Skeletal muscle satellite cell (primary cell): ENCODE measurements at regions not wholly inside any gene's neighbourhood (a gene's known extent, or its start where the extent isn't known, plus 50 kb on each side); places are given as distances from the start of the nearest gene placed in this dataset.
A peak's percentile ranks its signal among the peaks of the same experiment; 100 is the strongest.

Experiments
- H3K27me3 ChIP-seq: 2 replicates; pipeline ENCODE4 v1.7.0; 2013; ENCODE audit warnings: low read length; ENCODE audit not compliant: control insufficient read depth, insufficient read depth
- H3K36me3 ChIP-seq: 2 replicates; pipeline ENCODE4 v1.7.0; 2013; ENCODE audit warnings: mild to moderate bottlenecking, control low read depth, low read length; ENCODE audit not compliant: insufficient read depth
- H3K4me1 ChIP-seq: 2 replicates; pipeline ENCODE4 v1.7.0; 2013; ENCODE audit warnings: low read length; ENCODE audit not compliant: control insufficient read depth, insufficient read depth
- H3K4me2 ChIP-seq: 2 replicates; pipeline ENCODE4 v1.7.0; 2013; ENCODE audit warnings: mild to moderate bottlenecking, low read length
- H3K4me3 ChIP-seq: 2 replicates; pipeline ENCODE4 v1.7.0; 2013; ENCODE audit warnings: low read length
- H3K9ac ChIP-seq: 2 replicates; pipeline ENCODE4 v1.7.0; 2013; ENCODE audit warnings: mild to moderate bottlenecking, low read depth, low read length, moderate library complexity
- H3K9me3 ChIP-seq: replicated peaks from 2 replicates; pipeline ENCODE4 v1.7.0; 2013; ENCODE audit warnings: mild to moderate bottlenecking, control low read depth, low read length

DNA sequence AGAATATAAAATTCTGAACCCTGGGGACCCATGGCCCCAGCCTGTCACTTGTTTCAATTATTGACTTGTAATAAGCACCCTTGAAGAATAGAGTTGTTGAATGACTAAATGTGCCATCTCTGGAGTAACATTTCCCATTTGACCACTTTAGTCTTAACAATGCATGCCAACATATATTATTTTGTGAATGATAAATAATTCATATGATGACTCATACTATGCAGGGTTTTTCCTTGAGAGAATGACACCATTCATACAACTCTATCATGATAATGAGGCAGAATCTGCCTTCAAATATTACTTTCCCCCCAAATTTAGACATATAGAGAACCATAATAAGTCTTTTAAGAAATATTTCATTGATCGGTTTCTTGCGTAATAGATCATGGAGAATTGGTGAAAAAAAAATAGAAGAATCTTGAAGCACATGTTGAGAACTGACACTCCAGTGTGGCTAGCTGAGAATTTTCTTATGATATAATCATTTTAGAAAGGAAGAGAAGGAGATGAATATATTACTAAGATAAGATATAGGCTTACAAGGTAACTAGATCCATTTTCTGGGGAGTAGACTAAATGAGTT lies 404.5 kb downstream of the GRXCR1 start:
- H3K4me3 ChIP-seq = no peak overlapping the region
- no peaks in the 10 kb centered on the region for H3K27me3 ChIP-seq
- H3K4me1 ChIP-seq = no peaks in the 10 kb centered on the region
- no peak overlapping the region for H3K4me2 ChIP-seq
- no peak overlapping the region for H3K9ac ChIP-seq
- no peaks in the 10 kb centered on the region for H3K36me3 ChIP-seq
- H3K9me3 ChIP-seq = no peaks in the 10 kb centered on the region

DNA sequence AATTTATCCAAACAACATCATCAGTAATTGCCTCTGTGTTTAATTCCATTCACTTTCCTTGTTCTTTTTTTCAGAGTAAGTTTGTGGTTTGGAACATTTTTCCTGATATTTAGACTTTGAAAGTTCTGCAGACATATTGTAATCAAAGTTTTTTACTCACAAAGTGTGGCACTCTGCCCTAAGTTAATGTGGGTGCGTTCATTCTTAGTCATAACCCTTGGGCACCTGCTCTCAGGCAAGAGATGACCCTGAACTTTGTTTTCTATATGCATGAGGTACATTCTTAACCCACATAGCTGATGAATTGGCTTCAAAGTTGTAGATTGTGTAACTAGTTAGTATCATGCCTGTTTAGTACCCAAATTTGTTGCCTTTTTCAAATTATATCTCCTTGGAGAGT lies 424.3 kb downstream of the GRXCR1 start:
- H3K27me3 ChIP-seq = no peaks in the 10 kb centered on the region
- H3K4me1 ChIP-seq = peaks cover 8% of the 10 kb centered on the region
- H3K9me3 ChIP-seq = no peaks in the 10 kb centered on the region
- no peak overlapping the region for H3K9ac ChIP-seq
- H3K36me3 ChIP-seq = no peaks in the 10 kb centered on the region
- H3K4me2 ChIP-seq = no peak overlapping the region
- no peak overlapping the region for H3K4me3 ChIP-seq

DNA sequence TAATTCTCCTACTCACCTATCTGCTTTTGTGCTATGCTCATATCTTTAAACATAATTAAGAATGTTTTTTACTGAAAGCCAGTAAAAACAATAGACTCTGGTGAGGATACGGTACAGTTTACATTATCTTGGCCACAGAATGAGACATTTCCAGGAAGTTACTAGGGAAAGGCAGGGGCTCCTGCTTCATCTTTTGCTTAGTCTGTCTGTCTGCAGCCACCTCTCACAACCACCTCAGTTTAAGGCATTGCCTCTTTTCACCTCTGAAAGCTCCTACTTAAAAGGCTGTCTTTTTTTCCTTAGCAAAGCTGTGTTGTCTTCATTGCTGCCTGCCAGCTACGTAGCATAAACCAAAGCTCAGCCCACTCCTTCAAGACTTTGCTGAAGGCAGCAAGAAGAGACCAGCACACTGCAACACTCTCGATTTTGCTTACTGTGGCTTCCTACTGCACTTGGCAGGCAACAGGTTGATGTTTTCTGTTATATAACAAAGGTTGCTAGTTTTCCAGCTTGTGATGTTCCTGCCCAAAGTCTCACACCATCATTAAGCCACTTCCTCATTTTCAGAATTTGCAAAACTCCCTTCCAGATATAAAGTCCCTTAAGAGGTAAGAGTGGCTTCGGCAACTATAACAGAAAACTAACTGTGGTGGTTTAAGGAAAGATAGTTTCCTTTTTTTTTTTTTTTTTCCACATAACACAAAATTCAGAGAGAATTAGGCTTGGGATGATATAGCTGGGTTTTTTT lies 432.9 kb downstream of the GRXCR1 start:
- Histone ChIP-seq H3K4me3 (no peak overlapping the region), H3K9me3 (no peaks in the 10 kb centered on the region), H3K36me3 (no peaks in the 10 kb centered on the region), H3K4me1 (peaks cover 21% of the 10 kb centered on the region), H3K9ac (no peak overlapping the region), H3K4me2 (peak overlapping the region; percentile 29), H3K27me3 (no peaks in the 10 kb centered on the region)

DNA sequence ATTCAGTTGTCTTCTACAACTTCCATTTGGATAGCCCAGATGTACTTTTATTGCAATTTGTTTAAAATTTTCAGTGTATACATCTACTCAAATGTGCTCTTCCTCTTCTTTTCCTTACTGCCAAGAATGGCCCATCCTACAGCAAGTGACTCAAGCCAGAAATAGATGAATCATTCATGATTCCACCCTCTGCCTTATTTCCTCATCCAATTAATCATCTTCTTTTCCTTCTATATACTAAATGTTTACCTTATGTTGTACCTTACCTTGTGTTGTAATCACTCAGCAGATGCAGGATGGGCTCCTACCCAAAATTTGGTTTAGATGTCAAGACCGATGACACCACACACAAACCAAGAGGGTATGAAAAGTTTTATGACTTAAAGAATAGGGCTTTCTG lies 437.8 kb downstream of the GRXCR1 start:
- Histone ChIP-seq H3K9me3 (no peaks in the 10 kb centered on the region), H3K36me3 (no peaks in the 10 kb centered on the region), H3K4me2 (no peak overlapping the region), H3K4me3 (no peak overlapping the region), H3K4me1 (peaks cover 36% of the 10 kb centered on the region), H3K9ac (no peak overlapping the region), H3K27me3 (no peaks in the 10 kb centered on the region)

DNA sequence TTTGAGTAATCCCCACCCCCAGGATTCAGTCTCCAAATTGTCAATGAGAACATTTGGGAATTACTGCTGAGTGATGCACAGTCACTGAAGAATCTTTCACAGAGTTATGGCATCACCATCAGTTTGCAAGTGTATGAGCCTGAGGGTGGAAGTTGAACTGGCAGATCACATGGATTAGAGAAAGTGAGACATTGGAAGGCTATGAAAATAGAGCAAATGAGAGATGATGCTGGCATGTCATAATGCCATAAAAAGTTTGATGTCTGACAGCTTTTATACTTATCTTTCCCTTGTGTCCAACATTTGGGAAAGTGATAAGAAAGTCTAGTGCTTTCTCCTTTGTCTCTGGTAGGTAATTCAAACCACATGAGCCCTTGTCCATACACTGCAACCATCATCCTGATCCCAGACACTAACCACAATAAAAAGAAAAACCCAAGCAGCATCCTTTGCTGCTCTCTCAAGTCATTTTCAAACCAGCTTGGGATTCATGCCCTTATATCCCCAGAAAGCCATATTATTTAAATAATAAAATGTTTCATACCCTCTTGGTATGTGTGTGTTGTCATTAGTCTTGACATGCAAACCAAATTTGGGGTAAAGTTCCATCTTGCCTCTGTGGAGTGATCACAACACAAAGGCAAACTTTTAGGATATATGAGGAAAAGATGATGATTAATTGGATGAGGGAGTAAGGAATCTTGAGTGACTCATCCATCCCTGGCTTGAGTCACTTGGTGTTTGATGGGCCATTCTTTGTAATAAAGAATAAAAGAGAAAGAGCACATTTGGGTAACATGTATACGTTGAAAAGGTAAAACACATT lies 438.9 kb downstream of the GRXCR1 start:
- Histone ChIP-seq H3K4me2 (no peak overlapping the region), H3K27me3 (no peaks in the 10 kb centered on the region), H3K4me1 (peaks cover 32% of the 10 kb centered on the region), H3K9ac (no peak overlapping the region), H3K36me3 (no peaks in the 10 kb centered on the region), H3K9me3 (no peaks in the 10 kb centered on the region), H3K4me3 (no peak overlapping the region)

DNA sequence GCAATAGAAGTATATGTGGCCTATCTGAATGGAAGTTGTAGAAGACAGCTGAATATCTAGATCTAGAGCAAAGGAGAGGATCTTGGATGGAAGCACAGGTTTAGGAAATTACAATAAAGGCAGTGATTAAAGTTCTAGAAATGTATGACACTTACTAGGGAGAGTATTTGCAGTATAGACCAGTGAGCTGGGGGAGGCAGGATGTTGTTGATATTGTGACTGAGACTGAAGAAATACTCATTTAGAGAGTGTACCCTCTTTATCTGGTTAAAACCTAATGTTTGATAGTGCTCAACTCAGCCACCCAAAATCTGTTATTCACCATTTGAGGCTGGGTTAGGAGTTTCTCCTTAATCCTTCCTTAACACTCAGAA lies 439.5 kb downstream of the GRXCR1 start:
- Histone ChIP-seq H3K4me3 (no peak overlapping the region), H3K4me1 (peaks cover 34% of the 10 kb centered on the region), H3K9me3 (no peaks in the 10 kb centered on the region), H3K9ac (no peak overlapping the region), H3K27me3 (no peaks in the 10 kb centered on the region), H3K4me2 (no peak overlapping the region), H3K36me3 (no peaks in the 10 kb centered on the region)

DNA sequence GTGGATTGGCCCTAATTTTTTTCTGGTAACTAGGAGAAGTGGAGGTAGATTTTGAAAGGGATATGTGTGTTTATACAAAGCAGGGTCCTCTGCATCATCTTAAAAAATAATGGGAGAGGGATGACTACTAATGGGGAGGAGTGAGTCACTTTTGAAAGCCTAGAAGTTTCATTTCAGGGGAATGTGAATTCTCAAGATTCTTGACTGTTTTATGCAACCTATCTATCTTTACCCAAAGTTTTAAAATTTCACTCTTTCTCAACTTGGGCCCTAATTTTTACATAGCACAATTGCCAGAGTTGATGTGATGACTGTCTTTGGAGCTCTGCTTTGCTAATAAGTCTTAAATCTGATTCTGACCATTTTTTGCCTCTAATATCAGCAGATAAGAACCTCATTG lies 445.2 kb downstream of the GRXCR1 start:
- Histone ChIP-seq H3K4me1 (peaks cover 45% of the 10 kb centered on the region), H3K27me3 (no peaks in the 10 kb centered on the region), H3K4me2 (peak overlapping the region; percentile 0), H3K36me3 (no peaks in the 10 kb centered on the region), H3K9ac (peak overlapping the region; percentile 17), H3K4me3 (no peak overlapping the region), H3K9me3 (no peaks in the 10 kb centered on the region)

DNA sequence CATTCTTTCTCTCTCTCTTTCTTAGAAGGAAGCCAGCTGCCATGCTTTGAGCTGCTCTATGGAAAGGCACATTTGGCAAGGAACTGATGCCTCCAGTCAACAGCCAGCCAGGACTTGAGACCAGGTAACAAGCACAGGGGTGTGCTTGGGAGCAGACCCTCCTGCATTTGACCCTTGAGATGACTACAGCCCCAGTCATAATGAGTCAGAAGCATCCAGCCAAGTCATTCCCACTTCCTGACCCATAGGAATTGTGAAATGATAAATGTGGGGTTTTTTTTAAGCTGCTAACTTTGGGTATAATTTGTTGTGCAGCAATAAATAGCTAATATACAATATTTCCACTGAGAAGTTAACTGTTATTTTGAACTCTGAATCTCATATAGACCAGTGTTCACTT lies 446.9 kb downstream of the GRXCR1 start:
- Histone ChIP-seq H3K9me3 (no peaks in the 10 kb centered on the region), H3K4me2 (peak overlapping the region; percentile 49), H3K9ac (peak overlapping the region; percentile 39), H3K27me3 (no peaks in the 10 kb centered on the region), H3K4me3 (no peak overlapping the region), H3K4me1 (peaks cover 45% of the 10 kb centered on the region), H3K36me3 (no peaks in the 10 kb centered on the region)

DNA sequence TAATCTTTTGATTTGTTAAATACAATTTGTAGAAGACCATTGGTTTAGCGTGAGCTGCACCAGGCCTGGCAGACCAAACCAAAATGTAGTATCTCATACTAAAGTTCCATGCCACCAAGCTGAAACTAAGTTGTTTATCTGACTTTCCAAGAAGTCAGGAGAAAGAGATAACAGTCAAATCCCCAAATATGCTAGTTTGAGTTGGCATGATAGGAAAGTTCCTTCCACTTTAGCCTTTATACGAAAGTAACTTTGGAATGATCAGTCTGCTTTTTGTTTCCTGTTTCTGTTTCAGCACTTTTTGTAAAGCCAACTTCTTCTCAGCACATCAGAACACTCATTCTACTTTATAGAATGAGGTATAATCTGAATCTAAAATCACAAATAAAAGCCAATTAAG lies 449.2 kb downstream of the GRXCR1 start:
- Histone ChIP-seq H3K4me1 (peaks cover 45% of the 10 kb centered on the region), H3K9ac (no peak overlapping the region), H3K36me3 (no peaks in the 10 kb centered on the region), H3K27me3 (no peaks in the 10 kb centered on the region), H3K4me2 (no peak overlapping the region), H3K4me3 (no peak overlapping the region), H3K9me3 (no peaks in the 10 kb centered on the region)

DNA sequence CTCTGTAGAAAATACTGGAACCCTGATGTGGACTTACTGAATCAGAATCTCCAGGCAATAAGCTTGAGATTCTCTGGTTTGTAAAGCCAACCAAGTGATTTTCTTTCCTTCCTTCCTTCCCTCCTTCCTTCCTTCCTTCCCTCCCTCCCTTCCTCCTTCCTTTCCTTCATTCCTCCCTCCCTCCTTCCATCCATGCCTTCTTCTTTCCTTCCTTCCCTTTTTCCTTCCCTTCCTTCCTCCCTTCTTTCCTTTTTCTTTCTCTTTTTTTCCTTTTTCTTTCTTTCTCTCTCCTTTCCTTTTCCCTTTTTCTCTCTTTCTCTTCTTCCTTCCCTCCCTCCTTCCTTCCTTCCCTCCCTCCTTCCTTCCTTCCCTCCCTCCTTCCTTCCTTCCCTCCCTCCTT lies 450.8 kb downstream of the GRXCR1 start:
- Histone ChIP-seq H3K4me3 (no peak overlapping the region), H3K9me3 (no peaks in the 10 kb centered on the region), H3K27me3 (no peaks in the 10 kb centered on the region), H3K4me2 (no peak overlapping the region), H3K4me1 (peaks cover 30% of the 10 kb centered on the region), H3K9ac (no peak overlapping the region), H3K36me3 (no peaks in the 10 kb centered on the region)

DNA sequence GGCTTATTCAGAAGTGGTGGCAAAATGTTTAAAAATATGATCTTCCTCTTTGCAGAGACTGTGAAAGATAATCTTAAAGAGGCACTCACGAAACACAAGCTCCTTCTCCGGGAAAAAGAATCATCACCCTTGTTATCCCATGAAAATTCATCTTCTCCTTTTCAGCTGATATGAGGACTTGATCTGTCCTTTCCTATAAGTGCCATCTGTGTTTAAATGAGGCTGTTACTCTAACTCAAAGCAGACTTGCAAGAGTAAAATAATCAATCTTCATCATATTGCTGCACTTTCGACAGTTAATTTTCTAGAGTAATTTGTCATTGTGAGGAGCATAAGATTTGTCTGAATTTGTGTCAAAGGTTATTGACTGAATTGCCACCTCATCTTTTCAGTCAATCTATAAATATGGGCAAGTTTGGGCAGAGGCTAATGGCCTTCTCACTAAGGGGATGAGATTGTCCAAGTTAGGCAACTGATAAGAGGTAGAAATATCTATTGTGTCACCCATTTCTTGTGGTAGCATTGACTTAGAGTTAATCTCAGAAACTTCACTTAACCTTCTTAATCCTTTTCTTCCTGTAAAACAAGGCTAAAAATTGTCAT lies 452.9 kb downstream of the GRXCR1 start:
- Histone ChIP-seq H3K4me3 (no peak overlapping the region), H3K27me3 (no peaks in the 10 kb centered on the region), H3K4me2 (no peak overlapping the region), H3K4me1 (peaks cover 9% of the 10 kb centered on the region), H3K9ac (no peak overlapping the region), H3K9me3 (no peaks in the 10 kb centered on the region), H3K36me3 (no peaks in the 10 kb centered on the region)
